A549 (cell line): ENCODE measurements at regions not wholly inside any gene's neighbourhood (a gene's known extent, or its start where the extent isn't known, plus 50 kb on each side); places are given as distances from the start of the nearest gene placed in this dataset.

Experiments used
- EP300 ChIP-seq, 2 experiments: fragments of >200 bp; sonication (Bioruptor Twin); formaldehyde crosslinking; IDR thresholded peaks; 2 replicates in 1 of 2; 3 replicates in 1 of 2; pipeline ENCODE4 v1.6.1; 2016 to 2017
- POLR2A ChIP-seq: IDR thresholded peaks from 2 replicates; pipeline ENCODE4 v1.6.1; 2012; ENCODE audit warnings: mild to moderate bottlenecking, low read length
- RFX5 ChIP-seq: fragments of 450-650 bp; IDR thresholded peaks from 2 replicates; pipeline ENCODE4 v1.7.1; 2014; ENCODE audit warnings: antibody characterized with exemption, mild to moderate bottlenecking, moderate library complexity
- USF2 ChIP-seq: fragments of 450-650 bp; IDR thresholded peaks from 2 replicates; pipeline ENCODE4 v1.6.1; 2014; ENCODE audit warnings: antibody characterized with exemption

DNA sequence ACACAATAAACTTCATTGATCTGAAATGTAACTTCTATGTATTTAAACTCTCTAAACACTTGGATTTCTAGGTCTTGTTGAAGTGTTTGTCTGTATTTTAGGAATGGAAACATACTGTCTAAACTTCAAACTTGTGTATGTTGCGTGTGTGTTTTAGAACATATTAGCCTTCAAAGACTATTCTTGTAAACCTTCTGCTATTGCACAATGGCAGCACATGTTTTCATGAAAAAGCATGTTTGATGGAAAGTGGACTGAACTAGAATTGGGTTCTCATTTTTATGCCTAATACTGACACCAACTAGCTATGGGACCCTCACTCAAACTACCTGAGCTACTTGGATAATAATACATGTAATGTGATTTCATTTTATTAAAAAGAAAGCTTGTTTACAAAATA, 592.6 kb downstream of the IPMK start:
- no peak for TF ChIP-seq EP300 (IDR thresholded peaks at IDR 0.05)
- TF ChIP-seq RFX5, result no peak
- TF ChIP-seq USF2, result no peak
- no peak for TF ChIP-seq POLR2A
